Panc1 (cell line): ENCODE measurements at regions not wholly inside any gene's neighbourhood (a gene's known extent, or its start where the extent isn't known, plus 50 kb on each side); places are given as distances from the start of the nearest gene placed in this dataset.

ENCODE experiments used
- ATAC-seq: fragments of 200-7000 bp; cut with Tn5 transposase; 2 replicates; pipeline ENCODE4 v1.9.1; 2020; ENCODE audit warnings: mild to moderate bottlenecking, moderate library complexity
- BruUV-seq: library from RNA; stranded (reverse); fragments of 400-500 nt; replicated peaks from 2 replicates; lab custom pipeline; 2021; lab: Mats Ljungman, UMichigan
- CTCF ChIA-PET: fragments of 300-600 bp; sonication (Branson Sonifier 250); formaldehyde crosslinking; loops from one replicate; lab custom pipeline; 2022; ENCODE audit warnings: antibody characterized with exemption; lab: Charles Lee
- POLR2A ChIA-PET: fragments of 300-600 bp; sonication (Branson Sonifier 250); formaldehyde crosslinking; loops from one replicate; lab custom pipeline; 2022; ENCODE audit warnings: antibody characterized with exemption; lab: Charles Lee
- DNase-seq: peaks from one replicate; pipeline ENCODE4 v3.0.0-alpha.2; 2010; ENCODE audit warnings: low read depth, low spot score
- H3K27ac ChIP-seq: 2 replicates; pipeline ENCODE4 v1.5.1; 2011; ENCODE audit warnings: mild to moderate bottlenecking, low read length, inconsistent platforms
- H3K27me3 ChIP-seq: fragments of 200-500 bp; sonication (Bioruptor generic); 2 replicates; pipeline ENCODE4 v1.6.0; 2014; ENCODE audit warnings: low read length, inconsistent platforms; ENCODE audit not compliant: control insufficient read depth, insufficient read depth
- H3K36me3 ChIP-seq: fragments of 200-500 bp; sonication (Bioruptor generic); 2 replicates; pipeline ENCODE4 v1.5.1; 2014; ENCODE audit warnings: inconsistent platforms, mild to moderate bottlenecking, low read length, moderate library complexity; ENCODE audit not compliant: control insufficient read depth, insufficient read depth
- H3K4me1 ChIP-seq: 2 replicates; pipeline ENCODE4 v1.5.1; 2011; ENCODE audit warnings: inconsistent platforms, mild to moderate bottlenecking, low read length, moderate library complexity; ENCODE audit not compliant: control insufficient read depth, insufficient read depth
- H3K4me3 ChIP-seq, 2 experiments: 2 replicates each; pipeline ENCODE4 v1.5.1; 2011 to 2012; ENCODE audit warnings: low read depth in 2 of 2, low read length in 2 of 2, mild to moderate bottlenecking in 2 of 2, inconsistent platforms in 1 of 2, moderate library complexity in 1 of 2
- H3K9me3 ChIP-seq: fragments of 200-500 bp; sonication (Bioruptor generic); 2 replicates; pipeline ENCODE4 v1.5.1; 2014; ENCODE audit warnings: low read depth, mild to moderate bottlenecking, inconsistent platforms, low read length, moderate library complexity; ENCODE audit not compliant: control insufficient read depth, insufficient read depth
- POLR2AphosphoS5 ChIP-seq: IDR thresholded peaks from 2 replicates; pipeline ENCODE4 v1.6.1; 2012; ENCODE audit warnings: mild to moderate bottlenecking, low read depth, low read length, moderate library complexity
- SIN3A ChIP-seq: IDR thresholded peaks from 2 replicates; pipeline ENCODE4 v1.6.1; 2012; ENCODE audit warnings: low read depth, mild to moderate bottlenecking, low read length, moderate library complexity, borderline replicate concordance; ENCODE audit not compliant: insufficient read depth
- TCF7L2 ChIP-seq: IDR thresholded peaks from 2 replicates; pipeline ENCODE4 v1.6.1; 2011; ENCODE audit warnings: mild to moderate bottlenecking, low read depth, low read length, inconsistent platforms
- in situ Hi-C: cut with HindIII; loops from 2 replicates; pipeline ENCODE4 v1.10.0; 2016; ENCODE audit warnings: low sequenced_read_pairs, low pct_unique_long_range_greater_than_20kb
- intact Hi-C: fragments of 100-400 bp; cut with micrococcal nuclease; formaldehyde crosslinking; loops from one replicate; pipeline ENCODE4 v1.10.0; 2022; ENCODE audit not compliant: unreplicated experiment
- TF ChIP-seq, protein P1 (sequence below), 2 experiments: IDR thresholded peaks; 2 replicates each; pipeline ENCODE4 v1.6.1; 2011 to 2012; ENCODE audit warnings: low read depth in 2 of 2, control low read depth in 1 of 2, low read length in 1 of 2, mild to moderate bottlenecking in 1 of 2, moderate library complexity in 1 of 2; ENCODE audit not compliant: insufficient read depth in 1 of 2
- TF ChIP-seq, protein P2 (sequence below): fragments of 450-650 bp; IDR thresholded peaks from 2 replicates; pipeline ENCODE4 v1.5.1; 2017; ENCODE audit warnings: mild to moderate bottlenecking

GRCh38 chr1:82220754-82221153 is 420.0 kb downstream of the ADGRL2 start:
- ChIA-PET CTCF (no interaction called here), POLR2A (no interaction called here)
- H3K27ac ChIP-seq, result no peak overlapping the region
- no peak for ATAC-seq
- no peaks in the 10 kb centered on the region for H3K27me3 ChIP-seq
- no TSS peak for BruUV-seq
- no peak overlapping the region for H3K4me3 ChIP-seq
- in situ Hi-C loops (no loop called here), intact Hi-C loops (no loop called here)
- no peaks in the 10 kb centered on the region for H3K9me3 ChIP-seq
- no peaks in the 10 kb centered on the region for H3K36me3 ChIP-seq
- TF ChIP-seq, protein P1, sequence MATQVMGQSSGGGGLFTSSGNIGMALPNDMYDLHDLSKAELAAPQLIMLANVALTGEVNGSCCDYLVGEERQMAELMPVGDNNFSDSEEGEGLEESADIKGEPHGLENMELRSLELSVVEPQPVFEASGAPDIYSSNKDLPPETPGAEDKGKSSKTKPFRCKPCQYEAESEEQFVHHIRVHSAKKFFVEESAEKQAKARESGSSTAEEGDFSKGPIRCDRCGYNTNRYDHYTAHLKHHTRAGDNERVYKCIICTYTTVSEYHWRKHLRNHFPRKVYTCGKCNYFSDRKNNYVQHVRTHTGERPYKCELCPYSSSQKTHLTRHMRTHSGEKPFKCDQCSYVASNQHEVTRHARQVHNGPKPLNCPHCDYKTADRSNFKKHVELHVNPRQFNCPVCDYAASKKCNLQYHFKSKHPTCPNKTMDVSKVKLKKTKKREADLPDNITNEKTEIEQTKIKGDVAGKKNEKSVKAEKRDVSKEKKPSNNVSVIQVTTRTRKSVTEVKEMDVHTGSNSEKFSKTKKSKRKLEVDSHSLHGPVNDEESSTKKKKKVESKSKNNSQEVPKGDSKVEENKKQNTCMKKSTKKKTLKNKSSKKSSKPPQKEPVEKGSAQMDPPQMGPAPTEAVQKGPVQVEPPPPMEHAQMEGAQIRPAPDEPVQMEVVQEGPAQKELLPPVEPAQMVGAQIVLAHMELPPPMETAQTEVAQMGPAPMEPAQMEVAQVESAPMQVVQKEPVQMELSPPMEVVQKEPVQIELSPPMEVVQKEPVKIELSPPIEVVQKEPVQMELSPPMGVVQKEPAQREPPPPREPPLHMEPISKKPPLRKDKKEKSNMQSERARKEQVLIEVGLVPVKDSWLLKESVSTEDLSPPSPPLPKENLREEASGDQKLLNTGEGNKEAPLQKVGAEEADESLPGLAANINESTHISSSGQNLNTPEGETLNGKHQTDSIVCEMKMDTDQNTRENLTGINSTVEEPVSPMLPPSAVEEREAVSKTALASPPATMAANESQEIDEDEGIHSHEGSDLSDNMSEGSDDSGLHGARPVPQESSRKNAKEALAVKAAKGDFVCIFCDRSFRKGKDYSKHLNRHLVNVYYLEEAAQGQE (IDR thresholded peaks at IDR 0.05; ENCODE audit: insufficient read depth in 1 of 2, low read depth in 2 of 2, low read length in 1 of 2), result no peak
- no peak for TF ChIP-seq POLR2AphosphoS5
- TF ChIP-seq TCF7L2, result no peak
- TF ChIP-seq, protein P2, sequence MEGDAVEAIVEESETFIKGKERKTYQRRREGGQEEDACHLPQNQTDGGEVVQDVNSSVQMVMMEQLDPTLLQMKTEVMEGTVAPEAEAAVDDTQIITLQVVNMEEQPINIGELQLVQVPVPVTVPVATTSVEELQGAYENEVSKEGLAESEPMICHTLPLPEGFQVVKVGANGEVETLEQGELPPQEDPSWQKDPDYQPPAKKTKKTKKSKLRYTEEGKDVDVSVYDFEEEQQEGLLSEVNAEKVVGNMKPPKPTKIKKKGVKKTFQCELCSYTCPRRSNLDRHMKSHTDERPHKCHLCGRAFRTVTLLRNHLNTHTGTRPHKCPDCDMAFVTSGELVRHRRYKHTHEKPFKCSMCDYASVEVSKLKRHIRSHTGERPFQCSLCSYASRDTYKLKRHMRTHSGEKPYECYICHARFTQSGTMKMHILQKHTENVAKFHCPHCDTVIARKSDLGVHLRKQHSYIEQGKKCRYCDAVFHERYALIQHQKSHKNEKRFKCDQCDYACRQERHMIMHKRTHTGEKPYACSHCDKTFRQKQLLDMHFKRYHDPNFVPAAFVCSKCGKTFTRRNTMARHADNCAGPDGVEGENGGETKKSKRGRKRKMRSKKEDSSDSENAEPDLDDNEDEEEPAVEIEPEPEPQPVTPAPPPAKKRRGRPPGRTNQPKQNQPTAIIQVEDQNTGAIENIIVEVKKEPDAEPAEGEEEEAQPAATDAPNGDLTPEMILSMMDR, result no peak
- TF ChIP-seq SIN3A, result no peak
- H3K4me1 ChIP-seq, result no peaks in the 10 kb centered on the region
- DNase-seq, result no peak

- Histone ChIP-seq H3K36me3 (no peaks in the 10 kb centered on the region), H3K4me3 (no peak overlapping the region), H3K27ac (no peak overlapping the region), H3K27me3 (no peaks in the 10 kb centered on the region), H3K9me3 (no peaks in the 10 kb centered on the region), H3K4me1 (no peaks in the 10 kb centered on the region)
- ChIA-PET CTCF (no interaction called here), POLR2A (no interaction called here)
- TF ChIP-seq, protein P1 (IDR thresholded peaks at IDR 0.05; ENCODE audit: insufficient read depth in 1 of 2, low read depth in 2 of 2, low read length in 1 of 2), result no peak
- TF ChIP-seq TCF7L2, result no peak
- no peak for TF ChIP-seq SIN3A
- no peak for TF ChIP-seq POLR2AphosphoS5
- TF ChIP-seq, protein P2, result no peak
- no peak for ATAC-seq
- intact Hi-C loops, result no loop called here
- BruUV-seq, result no TSS peak
- in situ Hi-C loops, result no loop called here
- DNase-seq, result no peak
Observed at GRCh38 chr1:82219841-82220240, 419.1 kb downstream of the ADGRL2 start.
